Stimulated activated CD4-positive, alpha-beta T cell treated with anti-CD3 and anti-CD28 coated beads, Interleukin-15, amount 100 ng/mL, for 24 hours (primary cell): ENCODE measurements at regions not wholly inside any gene's neighbourhood (a gene's known extent, or its start where the extent isn't known, plus 50 kb on each side); places are given as distances from the start of the nearest gene placed in this dataset.
"Not testable (repeated sequence)": the region's sequence is repeated elsewhere in the genome, so short reads cannot be mapped to it uniquely, and the experiment has no call there.

ENCODE experiments used
- DNase-seq: peaks from one replicate; pipeline ENCODE4 v3.0.0-alpha.2; 2020

- DNase-seq, result no peak
Observed at GRCh38 chr17:71423871-71424546, 696.8 kb upstream of the SOX9 start.

- no peak for DNase-seq
Observed at GRCh38 chr17:71427801-71428200, 693.0 kb upstream of the SOX9 start.

DNA sequence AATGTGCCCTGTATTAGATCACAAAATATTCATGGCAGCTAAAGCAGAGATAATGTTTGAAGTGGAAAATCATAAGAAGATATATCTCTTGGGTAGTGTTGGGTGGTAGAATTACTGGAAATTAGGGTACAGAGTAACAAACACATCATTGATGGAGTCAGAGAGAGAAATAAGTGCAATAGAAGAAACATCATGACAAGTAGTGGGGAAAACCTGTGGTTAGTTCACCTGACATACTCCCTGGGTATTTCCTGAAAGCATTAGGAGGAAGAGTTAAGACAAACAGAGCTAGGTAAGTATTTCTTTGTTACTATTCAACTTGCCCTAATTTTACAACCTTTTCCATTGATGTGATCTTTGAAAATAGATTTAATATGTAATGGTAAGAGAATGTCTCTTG lies 691.9 kb upstream of the SOX9 start:
- no peak for DNase-seq

- DNase-seq, result no peak
Observed at GRCh38 chr17:71430281-71430680, 690.5 kb upstream of the SOX9 start.

DNA sequence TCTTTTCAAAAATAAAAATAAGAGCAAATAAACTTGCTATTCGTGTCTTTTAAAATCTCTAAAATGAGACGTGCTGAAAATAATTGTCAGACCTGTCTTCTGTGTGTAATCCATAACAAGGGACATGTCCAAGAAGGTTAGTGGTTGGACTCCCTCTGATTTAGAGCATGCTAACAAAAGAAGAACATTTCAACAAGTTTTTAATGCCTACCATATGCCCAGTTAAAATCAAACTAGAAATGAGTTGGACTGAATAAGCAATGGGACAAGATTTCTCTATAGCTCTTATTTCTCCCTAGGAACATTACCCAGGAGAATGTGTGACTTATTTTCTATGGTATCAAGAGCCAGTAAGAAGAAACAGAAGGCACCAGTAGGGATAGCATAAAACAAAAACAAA lies 689.7 kb upstream of the SOX9 start:
- DNase-seq, result no peak

DNA sequence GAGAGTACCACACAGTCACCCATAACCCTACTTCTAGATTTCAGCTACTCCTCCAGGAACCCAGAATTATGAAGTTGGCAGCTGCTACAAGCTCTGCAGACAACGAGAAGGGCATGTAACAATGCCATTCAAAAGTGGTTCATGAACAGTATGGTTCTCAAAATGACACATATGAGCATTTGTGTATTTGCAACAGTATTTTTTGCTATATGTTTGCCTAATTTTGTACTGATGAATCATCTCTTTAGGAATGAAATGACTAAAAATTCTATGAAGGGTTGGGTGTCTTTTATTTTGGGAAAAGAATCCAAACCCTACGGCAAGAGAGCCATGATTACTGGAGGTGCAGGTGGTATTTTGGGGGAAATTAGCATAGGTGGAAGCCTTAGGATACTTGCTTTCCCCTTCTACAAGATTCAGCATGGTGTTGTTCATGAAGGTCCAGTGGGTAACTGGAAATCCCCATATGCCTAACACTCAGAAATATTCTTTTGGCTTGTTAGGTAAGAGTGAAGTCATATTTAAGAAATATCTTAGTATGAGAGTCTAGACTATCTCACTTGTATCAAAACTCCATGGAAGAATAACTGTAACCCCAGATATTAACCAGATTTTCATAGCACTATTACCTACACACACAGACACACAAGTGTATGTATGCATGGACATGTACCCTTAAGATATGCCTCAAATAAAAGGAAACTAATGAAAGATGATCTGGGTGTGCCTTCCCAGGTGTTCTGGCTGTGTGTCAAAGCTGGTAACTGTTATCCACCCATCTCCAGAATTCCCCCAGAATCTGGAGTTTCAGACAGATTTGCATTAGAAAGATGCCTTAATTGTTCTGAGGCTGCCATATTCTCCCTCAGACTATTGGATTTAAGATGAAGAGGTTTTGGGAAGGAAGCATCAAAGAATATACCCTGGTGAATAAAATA lies 688.2 kb upstream of the SOX9 start:
- DNase-seq, result no peak

DNA sequence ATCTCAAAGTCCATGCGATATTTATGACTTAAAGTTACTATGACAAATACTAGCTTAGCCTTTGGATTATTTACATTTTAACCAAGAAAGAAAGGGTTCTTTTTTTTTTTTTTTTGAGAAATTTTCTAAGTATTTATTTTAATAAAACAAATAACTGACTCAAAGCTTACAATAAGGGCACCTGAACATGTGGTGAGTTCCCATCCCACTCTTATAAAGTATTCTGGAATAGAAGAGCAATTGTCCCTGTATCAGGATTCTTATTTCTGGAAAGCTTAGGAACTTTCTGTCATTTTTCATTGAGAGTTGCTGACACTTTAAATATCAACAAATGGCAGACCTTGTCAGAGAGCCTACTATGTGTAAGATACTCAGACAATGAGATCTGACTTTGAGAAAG lies 686.1 kb upstream of the SOX9 start:
- DNase-seq, result no peak

- DNase-seq, result no peak
Observed at GRCh38 chr17:71436479-71436878, 684.3 kb upstream of the SOX9 start.

DNA sequence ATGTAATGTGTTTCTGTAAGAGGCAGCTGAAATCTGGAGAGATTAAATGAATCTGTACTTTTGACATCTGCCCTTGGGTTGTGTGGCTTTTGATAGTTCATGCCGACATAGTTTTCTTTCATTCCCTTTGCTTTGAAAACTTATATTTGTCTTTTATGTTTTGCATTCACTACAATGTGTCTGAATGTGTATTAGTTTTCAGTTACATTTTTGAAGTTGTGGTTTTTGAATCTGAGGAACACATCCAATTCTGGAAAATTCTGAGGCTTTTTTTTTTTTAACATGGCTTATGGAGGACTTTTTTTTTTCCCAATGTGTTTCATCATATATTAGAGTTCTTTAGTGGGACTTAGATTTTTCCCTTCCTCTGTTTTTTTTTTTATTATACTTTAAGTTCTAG lies 683.7 kb upstream of the SOX9 start:
- DNase-seq, result no peak

DNA sequence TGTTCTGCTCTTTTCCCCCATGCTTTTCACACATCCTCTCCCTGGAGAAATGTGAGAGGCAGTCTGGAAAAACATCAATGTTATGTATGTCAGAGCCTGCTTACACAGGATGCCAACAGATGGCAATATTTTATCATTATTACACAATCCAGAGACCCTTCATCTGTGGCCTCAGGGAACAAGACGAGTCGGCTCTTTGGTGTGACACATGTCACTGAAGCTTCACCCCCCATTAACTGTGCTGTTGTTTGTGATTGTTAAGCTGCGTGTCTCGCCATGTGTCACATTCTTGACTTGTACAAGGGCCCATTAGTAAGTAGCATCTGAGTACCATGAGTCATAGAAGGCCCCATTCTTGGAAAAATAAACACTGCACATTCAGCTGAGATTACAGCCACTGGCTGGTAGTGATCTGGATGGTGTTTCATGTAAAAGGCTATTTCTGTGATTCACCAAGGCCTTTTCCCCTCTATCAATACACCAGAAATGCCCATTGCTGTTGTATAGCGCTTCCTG lies 682.1 kb upstream of the SOX9 start:
- no peak for DNase-seq

DNA sequence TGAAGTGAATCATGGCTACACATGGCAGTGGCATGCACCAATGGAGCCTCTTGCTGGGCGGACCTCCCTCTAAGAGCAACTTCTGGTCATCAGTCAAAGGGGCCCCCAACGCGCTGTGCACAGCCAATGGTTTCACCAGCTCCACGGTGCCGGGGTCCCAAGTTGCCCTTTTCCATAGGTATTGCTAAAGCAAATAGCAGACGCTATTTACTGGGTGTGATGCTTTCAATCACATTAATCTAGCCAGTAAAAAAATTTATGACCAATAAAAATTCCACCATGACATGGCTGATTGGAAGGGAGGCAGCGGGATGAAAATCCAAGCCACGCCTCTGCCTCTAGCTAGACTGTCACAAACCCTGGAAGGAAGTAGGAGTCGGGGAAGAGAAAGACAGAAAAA lies 680.3 kb upstream of the SOX9 start:
- DNase-seq, result no peak

- no peak for DNase-seq
Observed at GRCh38 chr17:71441098-71441497, 679.7 kb upstream of the SOX9 start.

DNA sequence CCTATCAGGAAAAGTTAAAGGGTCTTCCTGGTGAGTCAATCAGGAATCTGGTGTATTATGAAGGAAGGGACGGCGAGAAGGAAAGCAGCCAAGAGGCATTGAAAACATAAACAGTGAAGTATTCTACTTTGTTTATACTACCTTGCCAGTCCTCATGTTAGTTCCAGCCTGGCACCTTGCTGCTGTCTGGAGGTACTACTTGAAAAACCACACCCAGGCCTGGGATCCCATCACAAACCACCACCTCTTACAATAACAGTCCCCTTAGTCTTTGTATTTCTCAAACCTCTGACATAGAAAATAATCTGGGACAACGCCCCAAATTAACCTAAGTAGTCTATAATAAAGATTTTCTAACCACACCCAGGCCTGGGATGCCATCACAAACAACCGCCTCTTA lies 676.7 kb upstream of the SOX9 start:
- no peak for DNase-seq

DNA sequence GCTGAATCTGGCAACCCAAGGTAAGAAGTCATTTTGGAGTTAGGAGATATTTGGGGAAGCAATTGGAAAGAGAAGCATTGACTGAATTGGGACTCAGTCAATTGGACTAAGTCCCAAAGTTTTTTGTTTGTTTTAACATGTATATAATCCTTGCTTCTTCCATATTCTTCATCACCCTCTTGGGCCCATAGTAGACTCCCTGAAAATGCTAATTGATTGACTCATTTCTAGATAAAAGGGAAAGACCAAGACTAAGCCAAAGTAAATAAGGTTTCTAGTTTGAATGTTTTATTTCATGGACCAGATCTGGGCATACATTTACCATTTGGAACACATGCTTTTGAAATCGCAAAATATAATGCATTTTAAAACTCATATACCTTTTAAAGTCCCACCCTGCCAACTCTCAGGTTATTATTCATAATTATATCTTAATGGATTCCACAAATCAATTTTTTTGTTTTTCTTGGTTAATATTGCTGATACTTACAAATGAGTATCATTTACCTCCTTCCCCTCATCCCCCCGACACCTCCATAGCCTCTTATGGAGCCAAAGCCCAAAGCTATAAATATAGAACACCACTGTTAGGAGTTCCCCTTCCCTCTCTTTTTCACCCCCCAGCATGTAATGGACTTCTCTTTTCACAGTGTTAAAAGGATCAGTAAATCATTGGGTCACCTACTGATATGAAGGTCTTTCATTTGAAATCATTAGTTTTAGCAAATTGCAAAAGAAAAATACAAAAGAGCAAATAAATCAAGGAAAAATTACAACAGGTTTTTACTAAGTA lies 674.0 kb upstream of the SOX9 start:
- DNase-seq, result no peak

DNA sequence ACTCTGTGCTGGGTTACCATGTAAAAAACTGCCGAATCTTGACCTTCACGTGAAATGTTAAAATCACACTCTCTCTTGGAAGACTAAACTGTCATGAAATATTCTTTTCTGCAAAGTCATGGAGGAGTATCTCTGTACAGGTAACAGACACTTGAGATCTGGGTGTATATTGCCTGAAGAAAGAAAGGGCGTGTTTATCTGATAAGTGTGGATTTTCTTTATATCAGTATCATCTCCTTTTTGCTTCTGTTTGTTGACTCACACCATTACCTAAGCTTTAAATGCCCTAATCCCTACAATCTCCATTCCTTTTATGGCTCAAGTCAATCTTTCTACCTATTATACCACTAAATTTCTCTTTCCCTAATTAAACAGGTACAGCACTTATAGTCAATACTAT lies 673.2 kb upstream of the SOX9 start:
- no peak for DNase-seq

GRCh38 chr17:71450657-71451056 lies 670.2 kb upstream of the SOX9 start:
- not testable (repeated sequence) for DNase-seq

DNA sequence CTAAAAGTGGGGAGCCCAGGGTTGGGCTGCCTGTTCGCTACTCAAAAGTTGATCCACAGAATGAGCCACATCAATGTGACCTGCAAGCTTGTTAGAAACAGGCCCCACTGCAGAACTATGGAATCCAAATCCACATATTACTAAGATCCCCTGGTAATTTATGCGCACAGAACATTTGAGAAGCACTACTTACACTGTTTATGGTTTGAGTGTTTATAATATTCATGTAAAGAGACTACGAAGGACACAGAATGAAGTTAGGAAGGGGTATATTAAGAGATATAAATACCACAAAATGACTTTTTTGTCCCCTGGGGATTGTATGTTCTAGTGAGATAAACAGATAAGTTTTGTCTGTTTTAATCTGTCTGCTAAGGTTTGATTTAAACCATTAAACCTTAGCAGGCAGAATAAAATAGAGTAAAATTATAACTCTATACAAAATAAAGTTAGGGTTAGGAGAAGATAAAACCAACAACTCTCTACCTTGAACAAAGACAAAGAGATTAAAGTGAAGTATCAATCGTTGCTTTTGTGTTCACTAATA lies 666.9 kb upstream of the SOX9 start:
- no peak for DNase-seq

DNA sequence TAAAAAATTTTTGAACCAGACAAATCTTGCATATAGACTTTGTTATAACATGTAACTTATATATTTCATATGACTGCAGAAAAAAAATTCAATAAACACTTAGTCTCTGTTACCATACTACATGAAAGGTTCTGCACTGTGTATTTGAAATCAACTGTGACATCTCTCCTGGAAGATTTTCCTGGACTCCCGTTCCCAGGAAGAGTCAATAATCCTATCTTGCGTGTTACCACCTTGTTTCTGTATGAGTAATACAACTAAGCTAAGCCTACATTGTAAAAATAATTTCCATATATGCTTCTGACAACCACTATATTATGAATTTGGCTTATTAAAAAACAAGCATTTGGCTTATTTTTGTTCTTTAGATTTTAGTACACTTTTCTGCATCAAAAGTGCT lies 665.6 kb upstream of the SOX9 start:
- no peak for DNase-seq

- DNase-seq, result no peak
Observed at GRCh38 chr17:71458322-71458721, 662.5 kb upstream of the SOX9 start.

DNA sequence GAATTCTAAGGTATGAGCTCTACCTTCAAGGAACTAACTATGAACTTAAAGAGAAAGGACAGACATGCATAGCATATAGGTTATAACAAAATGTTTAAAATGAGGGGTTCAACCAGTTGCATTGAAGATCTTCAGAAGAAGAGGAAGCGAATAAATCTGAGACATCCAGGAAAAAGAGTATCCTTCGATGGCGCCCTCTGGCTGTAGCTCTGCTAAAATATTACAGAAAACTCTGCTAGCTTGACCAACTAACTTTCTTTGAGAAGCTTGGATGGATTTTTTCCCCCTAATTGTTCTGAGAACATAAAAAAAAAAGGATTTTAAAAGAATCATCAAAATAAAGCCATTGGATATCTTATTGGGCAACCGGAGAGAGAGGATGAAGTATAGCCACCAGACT lies 659.9 kb upstream of the SOX9 start:
- DNase-seq, result no peak

DNA sequence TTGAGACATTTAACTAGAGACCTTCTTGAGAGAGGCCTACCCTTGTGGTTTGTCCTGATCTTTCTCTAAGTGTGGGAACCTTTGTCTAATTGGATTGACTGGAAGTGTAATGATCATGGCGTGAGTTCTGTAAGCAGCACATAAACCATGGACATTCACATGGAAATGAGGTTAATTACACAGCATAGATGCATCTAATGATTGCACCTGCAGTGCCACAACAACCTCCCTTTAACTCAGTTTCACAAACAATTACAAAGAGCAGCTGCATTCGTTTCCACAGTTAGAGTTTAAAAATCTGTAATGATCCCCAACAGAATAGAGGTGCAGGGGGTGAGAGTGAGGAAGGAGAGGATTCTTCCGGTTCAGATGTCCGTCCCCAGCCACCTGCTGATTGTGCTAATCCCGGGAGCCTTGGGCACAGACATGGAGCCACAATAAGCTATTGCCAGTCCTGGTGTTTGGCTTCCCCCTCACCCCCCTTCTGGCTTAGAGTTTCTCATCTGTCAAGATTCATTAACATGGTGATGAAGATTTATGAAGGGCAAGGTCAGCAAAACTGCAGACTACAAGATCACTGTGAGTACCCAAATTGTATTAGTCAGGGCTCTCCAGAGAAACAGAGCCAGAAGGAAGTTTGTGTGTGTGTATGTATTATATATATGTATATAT lies 659.2 kb upstream of the SOX9 start:
- DNase-seq, result no peak

- no peak for DNase-seq
Observed at GRCh38 chr17:71464241-71464640, 656.6 kb upstream of the SOX9 start.

DNA sequence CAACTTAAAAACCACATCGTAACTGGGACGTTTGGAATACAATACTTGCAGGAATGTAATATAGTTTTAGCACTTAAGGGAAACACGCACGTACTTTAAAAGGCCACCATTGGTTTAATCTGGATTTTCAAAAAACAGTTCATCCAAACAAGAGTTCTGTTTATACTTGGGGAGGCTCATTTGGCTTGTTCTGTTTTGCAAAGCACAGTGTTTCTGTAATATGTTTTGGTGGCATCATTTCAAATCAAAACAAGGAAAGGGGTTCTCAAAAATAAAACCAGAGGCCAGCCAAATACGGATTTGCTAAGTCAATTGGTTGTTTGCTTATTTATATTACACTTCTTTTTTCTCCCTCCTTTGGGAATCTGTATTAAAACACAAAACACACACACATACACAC lies 656.1 kb upstream of the SOX9 start:
- DNase-seq, result no peak
